ENCODE measurements at regions not wholly inside any gene's neighbourhood (a gene's known extent, or its start where the extent isn't known, plus 50 kb on each side); places are given as distances from the start of the nearest gene placed in this dataset.

DNA sequence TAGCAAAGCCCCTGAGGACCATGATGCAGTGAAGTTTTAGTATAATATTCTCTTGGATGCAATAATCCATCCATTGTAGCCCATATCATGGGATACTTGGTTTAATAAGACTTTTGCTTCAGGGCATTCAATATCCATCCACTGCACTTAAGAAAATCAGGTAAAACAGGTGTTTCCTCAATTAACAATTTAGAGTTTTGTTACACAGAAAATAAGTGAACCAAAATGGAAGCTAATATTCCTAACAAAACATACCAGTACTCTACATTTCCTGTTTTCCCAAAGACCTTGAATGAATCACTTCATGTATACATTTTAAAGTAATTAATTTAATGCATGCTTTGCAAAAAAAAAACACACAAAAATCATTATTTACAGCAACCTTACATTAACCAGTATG lies 305.6 kb downstream of the NR2F1-AS1 start:
- Histone ChIP-seq H3K9me3 (no peaks in the 10 kb centered on the region), H3K27me3 (no peaks in the 10 kb centered on the region), H3K27ac (no peak overlapping the region), H3K4me1 (no peaks in the 10 kb centered on the region), H3K4me3 (replicated peaks in 1 of 3) (no peak overlapping the region), H3K36me3 (no peaks in the 10 kb centered on the region)
- TF ChIP-seq, protein P1, sequence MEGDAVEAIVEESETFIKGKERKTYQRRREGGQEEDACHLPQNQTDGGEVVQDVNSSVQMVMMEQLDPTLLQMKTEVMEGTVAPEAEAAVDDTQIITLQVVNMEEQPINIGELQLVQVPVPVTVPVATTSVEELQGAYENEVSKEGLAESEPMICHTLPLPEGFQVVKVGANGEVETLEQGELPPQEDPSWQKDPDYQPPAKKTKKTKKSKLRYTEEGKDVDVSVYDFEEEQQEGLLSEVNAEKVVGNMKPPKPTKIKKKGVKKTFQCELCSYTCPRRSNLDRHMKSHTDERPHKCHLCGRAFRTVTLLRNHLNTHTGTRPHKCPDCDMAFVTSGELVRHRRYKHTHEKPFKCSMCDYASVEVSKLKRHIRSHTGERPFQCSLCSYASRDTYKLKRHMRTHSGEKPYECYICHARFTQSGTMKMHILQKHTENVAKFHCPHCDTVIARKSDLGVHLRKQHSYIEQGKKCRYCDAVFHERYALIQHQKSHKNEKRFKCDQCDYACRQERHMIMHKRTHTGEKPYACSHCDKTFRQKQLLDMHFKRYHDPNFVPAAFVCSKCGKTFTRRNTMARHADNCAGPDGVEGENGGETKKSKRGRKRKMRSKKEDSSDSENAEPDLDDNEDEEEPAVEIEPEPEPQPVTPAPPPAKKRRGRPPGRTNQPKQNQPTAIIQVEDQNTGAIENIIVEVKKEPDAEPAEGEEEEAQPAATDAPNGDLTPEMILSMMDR (IDR thresholded peaks at IDR 0.05) = no peak
- no peak for TF ChIP-seq POLR2A (IDR thresholded peaks at IDR 0.05)
- intact Hi-C loops (cut with DNase I) = no loop called here
- no peak for DNase-seq

DNA sequence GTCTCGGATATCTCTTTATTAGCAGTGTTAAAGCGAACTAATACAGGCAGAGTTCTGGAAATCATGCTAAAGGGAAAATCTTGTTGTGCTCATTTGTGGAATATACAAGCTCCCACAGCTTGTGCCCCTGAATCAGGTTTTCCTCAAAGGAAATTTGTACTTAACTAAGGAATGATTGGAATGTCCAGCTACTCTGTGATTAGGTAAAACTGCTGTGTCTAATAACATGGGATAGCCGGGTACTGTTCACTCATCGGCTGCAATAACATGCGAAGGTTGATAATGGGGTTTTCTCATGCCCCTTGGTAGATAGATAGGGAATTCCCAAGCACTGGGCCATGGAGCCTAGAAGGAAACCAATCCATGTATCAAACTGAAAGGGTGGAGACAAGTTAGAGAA lies 306.7 kb downstream of the NR2F1-AS1 start:
- 67 to 72% methylated on average over 5 of the region's 5 CpGs for WGBS, 2 donors
- Histone ChIP-seq H3K4me3 (replicated peaks in 1 of 3) (no peak overlapping the region), H3K27me3 (no peaks in the 10 kb centered on the region), H3K36me3 (no peaks in the 10 kb centered on the region), H3K27ac (no peak overlapping the region), H3K4me1 (no peaks in the 10 kb centered on the region), H3K9me3 (no peaks in the 10 kb centered on the region)
- TF ChIP-seq, protein P1 (IDR thresholded peaks at IDR 0.05) = no peak
- TF ChIP-seq POLR2A (IDR thresholded peaks at IDR 0.05) = no peak
- intact Hi-C loops (cut with DNase I) = no loop called here
- DNase-seq = no peak

DNA sequence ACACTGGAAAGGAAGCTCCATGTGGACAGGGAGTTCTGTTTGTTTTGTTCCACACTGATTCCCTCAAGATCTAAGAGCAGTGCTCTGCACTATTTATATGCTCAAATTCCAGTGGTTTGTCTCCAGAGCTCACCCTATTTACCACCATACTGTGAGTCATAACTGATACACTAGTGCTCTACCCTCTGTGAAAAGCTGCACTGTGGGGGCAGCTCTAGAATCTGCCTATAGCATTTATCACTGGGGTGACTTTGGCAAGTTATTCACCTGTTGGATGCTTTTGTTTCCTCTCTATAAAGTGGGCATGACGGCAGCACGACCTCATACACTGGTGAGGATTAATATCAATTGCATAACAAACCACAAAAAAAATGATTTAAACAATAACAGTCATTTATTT lies 307.8 kb downstream of the NR2F1-AS1 start:
- intact Hi-C loops (cut with DNase I) = no loop called here
- Histone ChIP-seq H3K4me1 (no peaks in the 10 kb centered on the region), H3K4me3 (replicated peaks in 1 of 3) (no peak overlapping the region), H3K27me3 (no peaks in the 10 kb centered on the region), H3K9me3 (no peaks in the 10 kb centered on the region), H3K36me3 (no peaks in the 10 kb centered on the region), H3K27ac (no peak overlapping the region)
- 96 to 98% methylated on average over 2 of the region's 2 CpGs for WGBS, 2 donors
- DNase-seq = no peak
- TF ChIP-seq POLR2A (IDR thresholded peaks at IDR 0.05) = no peak
- TF ChIP-seq, protein P1 (IDR thresholded peaks at IDR 0.05) = no peak

DNA sequence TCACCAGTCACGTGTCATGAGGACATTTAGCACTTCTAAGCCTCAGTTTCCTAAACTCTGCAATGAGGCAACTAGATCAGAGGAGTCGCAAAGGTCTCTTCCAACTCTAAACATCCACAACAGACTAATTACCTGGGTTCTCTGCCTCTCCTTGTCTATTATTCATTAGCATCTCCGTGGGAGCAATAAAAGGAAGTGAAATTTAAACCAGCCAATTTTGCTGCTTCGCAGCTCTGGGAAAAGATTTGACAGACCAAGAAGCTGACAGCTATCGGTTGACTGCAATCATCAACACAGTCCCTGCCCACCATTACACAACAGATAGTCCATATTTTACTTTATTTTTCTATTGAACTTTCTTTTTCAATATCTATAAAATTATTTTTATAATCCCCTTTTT lies 308.9 kb downstream of the NR2F1-AS1 start:
- no peak for DNase-seq
- no peaks in the 10 kb centered on the region for H3K36me3 ChIP-seq
- H3K27ac ChIP-seq = no peak overlapping the region
- H3K4me3 ChIP-seq (replicated peaks in 1 of 3) = no peak overlapping the region
- intact Hi-C loops (cut with DNase I) = no loop called here
- 87 to 88% methylated on average over 5 of the region's 5 CpGs for WGBS, 2 donors
- no peaks in the 10 kb centered on the region for H3K9me3 ChIP-seq
- H3K27me3 ChIP-seq = no peaks in the 10 kb centered on the region
- TF ChIP-seq, protein P1 (IDR thresholded peaks at IDR 0.05) = no peak
- TF ChIP-seq POLR2A (IDR thresholded peaks at IDR 0.05) = no peak
- H3K4me1 ChIP-seq = no peaks in the 10 kb centered on the region

DNA sequence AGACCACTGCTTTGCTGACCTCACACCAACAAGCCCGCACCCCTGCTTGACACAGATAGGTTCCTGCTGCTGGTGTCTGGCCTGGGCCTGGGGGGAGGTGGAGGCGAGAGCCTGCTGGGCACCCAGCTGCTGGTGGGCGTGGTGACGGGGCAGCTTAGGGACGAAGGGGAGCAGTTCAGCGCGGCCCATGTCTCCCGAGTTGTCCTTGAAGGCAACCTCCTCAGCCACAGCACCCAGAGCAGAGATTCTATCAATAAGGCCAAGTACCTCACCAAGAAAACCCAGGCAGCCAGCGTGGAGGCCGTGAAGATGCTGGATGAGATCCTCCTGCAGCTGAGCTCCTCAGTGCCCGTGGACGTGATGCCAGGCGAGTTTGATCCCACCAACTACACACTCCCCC lies 313.3 kb downstream of the NR2F1-AS1 start:
- H3K36me3 ChIP-seq = no peaks in the 10 kb centered on the region
- no peak for DNase-seq
- intact Hi-C loops (cut with DNase I) = no loop called here
- 91 to 98% methylated on average over 9 to 10 of the region's 13 CpGs for WGBS, 2 donors
- no peaks in the 10 kb centered on the region for H3K4me1 ChIP-seq
- no peaks in the 10 kb centered on the region for H3K27me3 ChIP-seq
- TF ChIP-seq, protein P1 (IDR thresholded peaks at IDR 0.05) = no peak
- TF ChIP-seq POLR2A (IDR thresholded peaks at IDR 0.05) = no peak
- no peak overlapping the region for H3K27ac ChIP-seq
- no peak overlapping the region for H3K4me3 ChIP-seq (replicated peaks in 1 of 3)
- no peaks in the 10 kb centered on the region for H3K9me3 ChIP-seq

All from thyroid gland (tissue), 4 donors.